ENCODE measurements at regions not wholly inside any gene's neighbourhood (a gene's known extent, or its start where the extent isn't known, plus 50 kb on each side); places are given as distances from the start of the nearest gene placed in this dataset.

GRCh38 chr12:59093073-59093772 is 172.9 kb upstream of the LRIG3 start:
- Histone ChIP-seq H3K4me1 (ENCODE audit: control insufficient read depth, insufficient read depth, low read length) (no peaks in the 10 kb centered on the region), H3K27ac (ENCODE audit: low read length) (no peak overlapping the region), H3K27me3 (ENCODE audit: control insufficient read depth, insufficient read depth, low read length) (no peaks in the 10 kb centered on the region), H3K36me3 (ENCODE audit: control insufficient read depth, insufficient read depth, low read length) (no peaks in the 10 kb centered on the region), H3K9me3 (ENCODE audit: control insufficient read depth, insufficient read depth, low read depth, low read length) (no peaks in the 10 kb centered on the region), H3K4me3 (ENCODE audit: low read depth in 2 of 2, low read length in 2 of 2) (no peak overlapping the region)
- ATAC-seq (no peak), DNase-seq (ENCODE audit: low read depth, low spot score) (no peak)
- no TSS peak for BruUV-seq (replicated peaks)
- no peak for TF ChIP-seq SIN3A (IDR thresholded peaks at IDR 0.05; ENCODE audit: borderline replicate concordance, insufficient read depth, low read depth, low read length)
- TF ChIP-seq POLR2AphosphoS5 (IDR thresholded peaks at IDR 0.05; ENCODE audit: low read depth, low read length), result no peak
- TF ChIP-seq REST (IDR thresholded peaks at IDR 0.05; ENCODE audit: insufficient read depth in 1 of 2, low read depth in 2 of 2, low read length in 1 of 2), result no peak
- TF ChIP-seq, protein P1, sequence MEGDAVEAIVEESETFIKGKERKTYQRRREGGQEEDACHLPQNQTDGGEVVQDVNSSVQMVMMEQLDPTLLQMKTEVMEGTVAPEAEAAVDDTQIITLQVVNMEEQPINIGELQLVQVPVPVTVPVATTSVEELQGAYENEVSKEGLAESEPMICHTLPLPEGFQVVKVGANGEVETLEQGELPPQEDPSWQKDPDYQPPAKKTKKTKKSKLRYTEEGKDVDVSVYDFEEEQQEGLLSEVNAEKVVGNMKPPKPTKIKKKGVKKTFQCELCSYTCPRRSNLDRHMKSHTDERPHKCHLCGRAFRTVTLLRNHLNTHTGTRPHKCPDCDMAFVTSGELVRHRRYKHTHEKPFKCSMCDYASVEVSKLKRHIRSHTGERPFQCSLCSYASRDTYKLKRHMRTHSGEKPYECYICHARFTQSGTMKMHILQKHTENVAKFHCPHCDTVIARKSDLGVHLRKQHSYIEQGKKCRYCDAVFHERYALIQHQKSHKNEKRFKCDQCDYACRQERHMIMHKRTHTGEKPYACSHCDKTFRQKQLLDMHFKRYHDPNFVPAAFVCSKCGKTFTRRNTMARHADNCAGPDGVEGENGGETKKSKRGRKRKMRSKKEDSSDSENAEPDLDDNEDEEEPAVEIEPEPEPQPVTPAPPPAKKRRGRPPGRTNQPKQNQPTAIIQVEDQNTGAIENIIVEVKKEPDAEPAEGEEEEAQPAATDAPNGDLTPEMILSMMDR (IDR thresholded peaks at IDR 0.05), result no peak
- in situ Hi-C loops (cut with HindIII; ENCODE audit: low pct_unique_long_range_greater_than_20kb, low sequenced_read_pairs), result no loop called here
- POLR2A ChIA-PET, result no interaction called here
- CTCF ChIA-PET, result no interaction called here
- intact Hi-C loops (cut with micrococcal nuclease; ENCODE audit: unreplicated experiment), result no loop called here

DNA sequence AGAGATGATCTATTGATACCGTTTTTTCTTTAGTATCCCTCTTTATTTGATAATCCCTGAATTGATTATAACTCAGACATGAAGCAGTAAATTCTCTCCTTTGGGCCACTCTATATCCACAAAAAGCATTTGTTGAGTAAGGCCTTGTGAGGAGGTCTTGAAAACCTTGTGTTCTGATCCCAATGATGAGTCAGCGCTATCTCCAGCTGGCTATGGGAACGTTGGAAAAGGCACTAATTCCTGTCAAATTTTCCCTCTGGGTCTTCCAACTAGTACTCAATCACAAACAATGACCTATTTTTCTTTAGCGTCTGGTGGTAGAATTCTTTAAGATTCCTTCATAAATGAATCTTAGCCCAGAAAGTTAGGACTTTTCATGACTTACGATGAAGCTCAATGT is 168.4 kb upstream of the LRIG3 start:
- intact Hi-C loops (cut with micrococcal nuclease; ENCODE audit: unreplicated experiment), result loop anchor here (10.0 kb wide), 3 partner anchors 544 to 1104 kb away; no protein-coding TSS in a partner anchor
- Histone ChIP-seq H3K27ac (ENCODE audit: low read length) (no peak overlapping the region), H3K36me3 (ENCODE audit: control insufficient read depth, insufficient read depth, low read length) (no peaks in the 10 kb centered on the region), H3K9me3 (ENCODE audit: control insufficient read depth, insufficient read depth, low read depth, low read length) (no peaks in the 10 kb centered on the region), H3K4me3 (ENCODE audit: low read depth in 2 of 2, low read length in 2 of 2) (no peak overlapping the region), H3K27me3 (ENCODE audit: control insufficient read depth, insufficient read depth, low read length) (no peaks in the 10 kb centered on the region), H3K4me1 (ENCODE audit: control insufficient read depth, insufficient read depth, low read length) (no peaks in the 10 kb centered on the region)
- TF ChIP-seq, protein P1 (IDR thresholded peaks at IDR 0.05), result no peak
- DNase-seq (ENCODE audit: low read depth, low spot score), result no peak
- ChIA-PET CTCF (no interaction called here), POLR2A (no interaction called here)
- in situ Hi-C loops (cut with HindIII; ENCODE audit: low pct_unique_long_range_greater_than_20kb, low sequenced_read_pairs), result no loop called here
- BruUV-seq (replicated peaks), result no TSS peak
- no peak for ATAC-seq
